Endothelial cell of umbilical vein (primary cell): ENCODE measurements at regions not wholly inside any gene's neighbourhood (a gene's known extent, or its start where the extent isn't known, plus 50 kb on each side); places are given as distances from the start of the nearest gene placed in this dataset.

Source experiments
- BruUV-seq: library from RNA; stranded (reverse); fragments of 400-500 nt; replicated peaks from 2 replicates; lab custom pipeline; 2021; lab: Mats Ljungman, UMichigan
- CTCF ChIA-PET: fragments of 300-600, 350-600 bp; sonication (Branson Sonifier 250); formaldehyde crosslinking; loops from one replicate; lab custom pipeline; 2021; ENCODE audit warnings: antibody characterized with exemption, inconsistent platforms; lab: Charles Lee
- POLR2A ChIA-PET: fragments of 300-600, 350-600 bp; sonication (Branson Sonifier 250); formaldehyde crosslinking; loops from one replicate; lab custom pipeline; 2021; ENCODE audit warnings: antibody characterized with exemption, inconsistent platforms; lab: Charles Lee
- DNase-seq: peaks from one replicate; pipeline ENCODE4 v3.0.0-alpha.2; 2011; ENCODE audit warnings: low read depth, low spot score
- FAIRE-seq: peaks from 2 replicates; lab custom pipeline; 2011; peaks lifted over from hg19 to GRCh38; lab: Jason Lieb, UNC
- H2AFZ ChIP-seq: 2 replicates; pipeline ENCODE4 v1.6.0; 2012; ENCODE audit warnings: low read depth, low read length, control low read depth, inconsistent platforms
- H3K27ac ChIP-seq: 2 replicates; pipeline ENCODE4 v1.5.1; 2011; ENCODE audit warnings: low read depth, mild to moderate bottlenecking, control low read depth, low read length, moderate library complexity; ENCODE audit not compliant: insufficient read depth
- H3K27me3 ChIP-seq, 2 experiments: 2 replicates each; pipeline versions ENCODE4 v1.6.0 to v1.6.1; 2011; ENCODE audit warnings: low read length in 2 of 2, mixed read lengths in 1 of 2; ENCODE audit not compliant: control insufficient read depth in 2 of 2, insufficient read depth in 2 of 2
- H3K36me3 ChIP-seq, 2 experiments: 2 replicates in 1 of 2; 3 replicates in 1 of 2; pipeline ENCODE4 v1.5.1; 2011; ENCODE audit warnings: low read length in 2 of 2, mild to moderate bottlenecking in 1 of 2, moderate library complexity in 1 of 2; ENCODE audit not compliant: control insufficient read depth in 2 of 2, insufficient read depth in 2 of 2; ENCODE audit errors: extremely low read depth in 1 of 2
- H3K4me1 ChIP-seq: 3 replicates; pipeline ENCODE4 v1.5.1; 2011; ENCODE audit warnings: mild to moderate bottlenecking, low read length; ENCODE audit not compliant: control insufficient read depth, insufficient read depth; ENCODE audit errors: extremely low read depth
- H3K4me2 ChIP-seq: 2 replicates; pipeline ENCODE4 v1.6.1; 2011; ENCODE audit warnings: low read length, control low read depth, mixed read lengths; ENCODE audit not compliant: insufficient read depth
- H3K4me3 ChIP-seq, 3 experiments: fragments of 200-600 bp in 1 of 3; sonication (generic), shearing (Covaris generic) in 1 of 3; replicated peaks in 1 of 3; 2 replicates each; pipeline ENCODE4 v1.5.1; 2011 to 2016; ENCODE audit warnings: control low read depth in 3 of 3, low read length in 3 of 3, mild to moderate bottlenecking in 2 of 3, inconsistent platforms in 1 of 3, low read depth in 1 of 3, moderate library complexity in 1 of 3; ENCODE audit not compliant: insufficient read depth in 1 of 3
- H3K79me2 ChIP-seq: 2 replicates; pipeline ENCODE4 v1.6.0; 2012; ENCODE audit warnings: low read length, inconsistent platforms; ENCODE audit not compliant: control insufficient read depth, insufficient read depth
- H3K9ac ChIP-seq: replicated peaks from 2 replicates; pipeline ENCODE3; 2011; ENCODE audit warnings: low read length, control low read depth; ENCODE audit not compliant: insufficient read depth; ENCODE audit errors: extremely low read depth
- H3K9me1 ChIP-seq: replicated peaks from 3 replicates; pipeline ENCODE4 v1.6.0; 2011; ENCODE audit warnings: mild to moderate bottlenecking, low read length; ENCODE audit not compliant: control insufficient read depth, insufficient read depth; ENCODE audit errors: extremely low read depth
- H3K9me3 ChIP-seq: replicated peaks from 2 replicates; pipeline ENCODE4 v1.5.1; 2012; ENCODE audit warnings: low read length, inconsistent platforms; ENCODE audit not compliant: control insufficient read depth, insufficient read depth
- H4K20me1 ChIP-seq: replicated peaks from 2 replicates; pipeline ENCODE3; 2011; ENCODE audit warnings: mild to moderate bottlenecking, low read length; ENCODE audit not compliant: control insufficient read depth, insufficient read depth; ENCODE audit errors: extremely low read depth
- CTCF ChIP-seq, 2 donors: IDR thresholded peaks; 1 replicate in 1 of 2; 2 replicates in 1 of 2; pipeline ENCODE4 v1.5.1; 2011; ENCODE audit warnings: low read length in 2 of 2, mild to moderate bottlenecking in 2 of 2, moderate library complexity in 2 of 2, control low read depth in 1 of 2, inconsistent platforms in 1 of 2, low read depth in 1 of 2; ENCODE audit not compliant: insufficient read depth in 1 of 2; ENCODE audit errors: extremely low read depth in 1 of 2
- EZH2 ChIP-seq: IDR thresholded peaks from 2 replicates; pipeline ENCODE4 v1.6.1; 2012; ENCODE audit warnings: borderline replicate concordance, low read depth, mild to moderate bottlenecking, moderate library complexity, low read length, inconsistent platforms; ENCODE audit not compliant: severe bottlenecking
- FOS ChIP-seq: IDR thresholded peaks from 2 replicates; pipeline ENCODE4 v1.6.1; 2011; ENCODE audit warnings: mild to moderate bottlenecking, low read length, moderate library complexity, borderline replicate concordance; ENCODE audit not compliant: insufficient read depth
- GATA2 ChIP-seq: IDR thresholded peaks from 2 replicates; pipeline ENCODE4 v1.7.0; 2011; ENCODE audit warnings: low read depth, mild to moderate bottlenecking, moderate library complexity, mixed read lengths, low read length; ENCODE audit not compliant: insufficient read length, insufficient read depth
- JUN ChIP-seq: IDR thresholded peaks from 2 replicates; pipeline ENCODE4 v1.6.1; 2011; ENCODE audit warnings: borderline replicate concordance, low read depth; ENCODE audit not compliant: insufficient read length, insufficient read depth
- MAX ChIP-seq: IDR thresholded peaks from 2 replicates; pipeline ENCODE4 v1.6.1; 2011; ENCODE audit not compliant: insufficient read depth, insufficient read length
- MYC ChIP-seq: IDR thresholded peaks from one replicate; pipeline ENCODE4 v1.6.1; 2011; ENCODE audit warnings: mild to moderate bottlenecking, low read depth, low read length
- POLR2A ChIP-seq: IDR thresholded peaks from 2 replicates; pipeline ENCODE4 v1.6.1; 2012; ENCODE audit warnings: low read depth, mild to moderate bottlenecking, control low read depth, low read length
- POLR2AphosphoS5 ChIP-seq: IDR thresholded peaks from 2 replicates; pipeline ENCODE4 v1.6.1; 2012; ENCODE audit warnings: low read depth, mild to moderate bottlenecking, control low read depth, low read length, moderate library complexity; ENCODE audit not compliant: insufficient read depth
- dilution Hi-C: fragments of 300-500 bp; cut with MboI; formaldehyde crosslinking; loops from one replicate; pipeline ENCODE4 v1.15.0; 2019; ENCODE audit warnings: low sequenced_read_pairs; ENCODE audit not compliant: extremely low pct_ligation_motif_present
- intact Hi-C: fragments of 100-400 bp; cut with micrococcal nuclease; formaldehyde crosslinking; loops from one replicate; pipeline ENCODE4 v1.10.0; 2022

- dilution Hi-C loops (no loop called here), intact Hi-C loops (loop anchor here (1.0 to 5.0 kb wide), 7 partner anchors 87 to 1986 kb away; no protein-coding TSS in a partner anchor)
- no peaks in the 10 kb centered on the region for H3K79me2 ChIP-seq
- no peaks in the 10 kb centered on the region for H3K4me1 ChIP-seq
- H3K9me3 ChIP-seq: no peaks in the 10 kb centered on the region
- ChIA-PET POLR2A (no interaction called here), CTCF (interaction anchor here (0.5 to 4.4 kb wide), 44 partner anchors 9 to 1988 kb away, joined by 3 to 77 read pairs (median 5); no protein-coding TSS in a partner anchor)
- TF ChIP-seq POLR2A (no peak), JUN (peak; percentile 63), POLR2AphosphoS5 (no peak), MAX (no peak), MYC (no peak), GATA2 (no peak), EZH2 (no peak), FOS (no peak), CTCF (IDR thresholded peaks at IDR 0.05; ENCODE audit: extremely low read depth in 1 of 2, insufficient read depth in 1 of 2, low read depth in 1 of 2, low read length in 2 of 2) (peak; percentile 56 to 64)
- H2AFZ ChIP-seq: no peak overlapping the region
- no peaks in the 10 kb centered on the region for H3K36me3 ChIP-seq
- peaks cover 0 to 4% of the 10 kb centered on the region in 2 experiments for H3K27me3 ChIP-seq
- no TSS peak for BruUV-seq
- H3K4me2 ChIP-seq: no peak overlapping the region
- H3K9me1 ChIP-seq: no peaks in the 10 kb centered on the region
- no peak overlapping the region for H3K9ac ChIP-seq
- no peak overlapping the region for H3K4me3 ChIP-seq
- FAIRE-seq (peak; percentile 77), DNase-seq (peak; percentile 77)
- H4K20me1 ChIP-seq: no peaks in the 10 kb centered on the region
- no peak overlapping the region for H3K27ac ChIP-seq
These were observed 292.9 kb downstream of the TLL1 start for GRCh38 chr4:166165829-166166420.
